ENCODE measurements at regions not wholly inside any gene's neighbourhood (a gene's known extent, or its start where the extent isn't known, plus 50 kb on each side); places are given as distances from the start of the nearest gene placed in this dataset.

DNA sequence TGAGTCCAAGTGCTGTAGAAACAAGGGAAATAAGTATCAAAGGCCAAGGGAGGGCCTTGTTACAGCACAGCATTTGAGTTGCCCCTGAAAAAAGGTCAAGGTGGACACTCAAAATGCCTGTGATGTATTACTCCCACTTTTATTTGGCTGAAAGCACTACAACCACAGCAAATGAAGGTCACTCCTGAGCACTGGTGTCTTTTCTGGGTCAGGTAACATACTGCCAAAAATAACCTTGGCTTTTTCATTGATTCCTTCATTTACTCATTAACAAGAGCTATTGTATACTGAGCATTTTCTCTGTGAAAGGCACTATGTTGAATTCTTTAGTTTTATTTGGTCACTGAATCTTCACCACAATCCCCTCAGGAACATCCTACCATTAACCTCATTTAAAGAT, 590.3 kb downstream of the BCL11A start:
- H3K36me3 ChIP-seq (ENCODE audit: control insufficient read depth, insufficient read depth, low read length) = no peaks in the 10 kb centered on the region
- H3K4me3 ChIP-seq (ENCODE audit: low read depth, low read length) = no peak overlapping the region
- DNase-seq (ENCODE audit: low read depth) = no peak
- TF ChIP-seq CTCF (IDR thresholded peaks at IDR 0.05; ENCODE audit: insufficient read depth, low read length, poor library complexity, severe bottlenecking) = no peak
- no peaks in the 10 kb centered on the region for H3K27me3 ChIP-seq (ENCODE audit: control insufficient read depth, insufficient read depth, low read length)

GRCh38 chr2:59961746-59962145, 591.7 kb downstream of the BCL11A start:
- DNase-seq (ENCODE audit: low read depth) = no peak
- no peaks in the 10 kb centered on the region for H3K36me3 ChIP-seq (ENCODE audit: control insufficient read depth, insufficient read depth, low read length)
- TF ChIP-seq CTCF (IDR thresholded peaks at IDR 0.05; ENCODE audit: insufficient read depth, low read length, poor library complexity, severe bottlenecking) = no peak
- no peaks in the 10 kb centered on the region for H3K27me3 ChIP-seq (ENCODE audit: control insufficient read depth, insufficient read depth, low read length)
- H3K4me3 ChIP-seq (ENCODE audit: low read depth, low read length) = no peak overlapping the region

DNA sequence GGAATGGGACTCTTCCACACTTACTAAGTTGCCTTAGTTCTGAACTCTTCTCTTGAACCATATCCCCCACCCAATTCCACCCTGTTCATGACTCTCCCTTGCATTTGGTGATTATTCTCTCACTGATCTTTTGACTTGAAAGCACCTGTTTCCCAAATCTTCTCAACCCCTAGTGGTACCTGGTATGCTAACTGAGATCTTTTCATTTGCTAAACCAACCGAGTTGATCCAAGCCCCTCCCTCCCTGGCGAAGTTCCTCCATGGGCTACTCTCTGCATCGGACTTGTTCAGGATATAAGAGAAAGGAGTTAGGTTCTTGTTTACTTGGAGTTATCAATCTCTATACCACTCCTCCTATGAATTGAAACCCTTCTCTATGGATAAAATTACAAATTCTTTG, 593.5 kb downstream of the BCL11A start:
- no peaks in the 10 kb centered on the region for H3K36me3 ChIP-seq (ENCODE audit: control insufficient read depth, insufficient read depth, low read length)

GRCh38 chr2:59957504-59957903, 596.0 kb downstream of the BCL11A start:
- Histone ChIP-seq H3K4me3 (ENCODE audit: low read depth, low read length) (no peak overlapping the region), H3K36me3 (ENCODE audit: control insufficient read depth, insufficient read depth, low read length) (no peaks in the 10 kb centered on the region), H3K27me3 (ENCODE audit: control insufficient read depth, insufficient read depth, low read length) (no peaks in the 10 kb centered on the region)
- DNase-seq (ENCODE audit: low read depth) = no peak
- no peak for TF ChIP-seq CTCF (IDR thresholded peaks at IDR 0.05; ENCODE audit: insufficient read depth, low read length, poor library complexity, severe bottlenecking)

More for the DNA sequence above, 593.5 kb downstream of the BCL11A start:
- Histone ChIP-seq H3K27me3 (ENCODE audit: control insufficient read depth, insufficient read depth, low read length) (no peaks in the 10 kb centered on the region), H3K4me3 (ENCODE audit: low read depth, low read length) (no peak overlapping the region)
- no peak for TF ChIP-seq CTCF (IDR thresholded peaks at IDR 0.05; ENCODE audit: insufficient read depth, low read length, poor library complexity, severe bottlenecking)
- DNase-seq (ENCODE audit: low read depth) = no peak

DNA sequence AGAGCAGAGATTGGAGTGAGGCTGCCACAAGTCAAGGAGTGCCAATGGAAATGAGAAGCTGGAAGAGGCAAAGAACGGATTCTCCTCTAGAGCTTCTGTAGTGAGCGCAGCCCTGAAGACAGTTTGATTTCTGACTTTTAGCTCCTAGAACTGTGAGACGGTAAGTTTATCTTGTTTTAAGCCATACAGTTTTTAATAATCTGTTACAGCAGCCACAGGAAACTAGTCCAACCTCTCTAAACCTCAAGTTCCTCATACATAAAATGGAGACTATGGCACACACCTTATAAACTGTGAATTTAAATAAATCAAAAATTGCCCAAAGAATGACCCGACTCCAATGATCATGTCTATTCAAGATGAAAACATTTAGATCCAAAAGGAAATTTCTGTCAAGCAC, 596.5 kb downstream of the BCL11A start:
- no peaks in the 10 kb centered on the region for H3K27me3 ChIP-seq (ENCODE audit: control insufficient read depth, insufficient read depth, low read length)
- no peak overlapping the region for H3K4me3 ChIP-seq (ENCODE audit: low read depth, low read length)
- no peak for TF ChIP-seq CTCF (IDR thresholded peaks at IDR 0.05; ENCODE audit: insufficient read depth, low read length, poor library complexity, severe bottlenecking)
- no peaks in the 10 kb centered on the region for H3K36me3 ChIP-seq (ENCODE audit: control insufficient read depth, insufficient read depth, low read length)
- no peak for DNase-seq (ENCODE audit: low read depth)

GRCh38 chr2:59947917-59948541, 605.4 kb downstream of the BCL11A start:
- Histone ChIP-seq H3K36me3 (ENCODE audit: control insufficient read depth, insufficient read depth, low read length) (no peaks in the 10 kb centered on the region), H3K27me3 (ENCODE audit: control insufficient read depth, insufficient read depth, low read length) (no peaks in the 10 kb centered on the region), H3K4me3 (ENCODE audit: low read depth, low read length) (no peak overlapping the region)
- DNase-seq (ENCODE audit: low read depth) = no peak
- no peak for TF ChIP-seq CTCF (IDR thresholded peaks at IDR 0.05; ENCODE audit: insufficient read depth, low read length, poor library complexity, severe bottlenecking)

All from kidney epithelial cell (primary cell).